ENCODE measurements at regions not wholly inside any gene's neighbourhood (a gene's known extent, or its start where the extent isn't known, plus 50 kb on each side); places are given as distances from the start of the nearest gene placed in this dataset.

GRCh38 chr5:174516741-174517140 lies 207.6 kb upstream of the MSX2 start:
- Mint-ChIP-seq H3K4me1 (ENCODE audit: low read depth, unreplicated experiment) (peaks cover 26% of the 10 kb centered on the region), H3K36me3 (ENCODE audit: insufficient read depth, unreplicated experiment) (no peaks in the 10 kb centered on the region), H3K27ac (ENCODE audit: unreplicated experiment) (no peak overlapping the region), H3K9me3 (ENCODE audit: low read depth, unreplicated experiment) (no peaks in the 10 kb centered on the region), H3K4me3 (ENCODE audit: low read depth, unreplicated experiment) (no peak overlapping the region), H3K27me3 (ENCODE audit: unreplicated experiment) (no peaks in the 10 kb centered on the region)
- no peak for TF ChIP-seq CTCF (IDR thresholded peaks at IDR 0.05; ENCODE audit: unreplicated experiment)
- CTCF ChIA-PET = no interaction called here
- DNase-seq = no peak
- intact Hi-C loops (cut with micrococcal nuclease; ENCODE audit: unreplicated experiment) = no loop called here
- BruUV-seq (replicated peaks) = no TSS peak

GRCh38 chr5:174518512-174518911 lies 205.9 kb upstream of the MSX2 start:
- DNase-seq = no peak
- Mint-ChIP-seq H3K4me1 (ENCODE audit: low read depth, unreplicated experiment) (peaks cover 25% of the 10 kb centered on the region), H3K4me3 (ENCODE audit: low read depth, unreplicated experiment) (no peak overlapping the region), H3K27me3 (ENCODE audit: unreplicated experiment) (no peaks in the 10 kb centered on the region), H3K9me3 (ENCODE audit: low read depth, unreplicated experiment) (no peaks in the 10 kb centered on the region), H3K36me3 (ENCODE audit: insufficient read depth, unreplicated experiment) (no peaks in the 10 kb centered on the region), H3K27ac (ENCODE audit: unreplicated experiment) (no peak overlapping the region)
- TF ChIP-seq CTCF (IDR thresholded peaks at IDR 0.05; ENCODE audit: unreplicated experiment) = no peak
- BruUV-seq (replicated peaks) = no TSS peak
- intact Hi-C loops (cut with micrococcal nuclease; ENCODE audit: unreplicated experiment) = no loop called here
- CTCF ChIA-PET = no interaction called here

- peak overlapping the region; percentile 48 for H3K27ac Mint-ChIP-seq (ENCODE audit: unreplicated experiment)
- BruUV-seq (replicated peaks) = no TSS peak
- peak overlapping the region; percentile 31 for H3K4me3 Mint-ChIP-seq (ENCODE audit: low read depth, unreplicated experiment)
- H3K27me3 Mint-ChIP-seq (ENCODE audit: unreplicated experiment) = no peaks in the 10 kb centered on the region
- CTCF ChIA-PET = interaction anchor here (0.7 to 1.2 kb wide), 4 partner anchors 12 to 101 kb away, joined by 3 to 6 read pairs (median 4); no protein-coding TSS in a partner anchor
- no peaks in the 10 kb centered on the region for H3K9me3 Mint-ChIP-seq (ENCODE audit: low read depth, unreplicated experiment)
- DNase-seq = peak; percentile 73
- H3K4me1 Mint-ChIP-seq (ENCODE audit: low read depth, unreplicated experiment) = peaks cover 32% of the 10 kb centered on the region
- H3K36me3 Mint-ChIP-seq (ENCODE audit: insufficient read depth, unreplicated experiment) = no peaks in the 10 kb centered on the region
- intact Hi-C loops (cut with micrococcal nuclease; ENCODE audit: unreplicated experiment) = loop anchor here (10.0 kb wide), 1 partner anchor 196 kb away; no protein-coding TSS in a partner anchor
- TF ChIP-seq CTCF (IDR thresholded peaks at IDR 0.05; ENCODE audit: unreplicated experiment) = no peak
Measured at GRCh38 chr5:174520420-174521396, 203.7 kb upstream of the MSX2 start.

GRCh38 chr5:174521449-174521848 lies 202.9 kb upstream of the MSX2 start:
- H3K27ac Mint-ChIP-seq (ENCODE audit: unreplicated experiment) = peak overlapping the region; percentile 17
- no peaks in the 10 kb centered on the region for H3K27me3 Mint-ChIP-seq (ENCODE audit: unreplicated experiment)
- intact Hi-C loops (cut with micrococcal nuclease; ENCODE audit: unreplicated experiment) = loop anchor here (10.0 kb wide), 1 partner anchor 197 kb away; no protein-coding TSS in a partner anchor
- no peak overlapping the region for H3K4me3 Mint-ChIP-seq (ENCODE audit: low read depth, unreplicated experiment)
- H3K9me3 Mint-ChIP-seq (ENCODE audit: low read depth, unreplicated experiment) = no peaks in the 10 kb centered on the region
- no TSS peak for BruUV-seq (replicated peaks)
- CTCF ChIA-PET = no interaction called here
- no peaks in the 10 kb centered on the region for H3K36me3 Mint-ChIP-seq (ENCODE audit: insufficient read depth, unreplicated experiment)
- TF ChIP-seq CTCF (IDR thresholded peaks at IDR 0.05; ENCODE audit: unreplicated experiment) = no peak
- no peak for DNase-seq
- peaks cover 32% of the 10 kb centered on the region for H3K4me1 Mint-ChIP-seq (ENCODE audit: low read depth, unreplicated experiment)

All from Calu3 (cell line).